HG02623 (cell line): ENCODE measurements at regions not wholly inside any gene's neighbourhood (a gene's known extent, or its start where the extent isn't known, plus 50 kb on each side); places are given as distances from the start of the nearest gene placed in this dataset.

ENCODE experiments used
- ATAC-seq: cut with Tn5 transposase; IDR thresholded peaks from one replicate; pipeline ENCODE4 v1.9.1; 2021; ENCODE audit warnings: moderate library complexity; ENCODE audit not compliant: unreplicated experiment

GRCh38 chr9:79120941-79121340 lies 450.8 kb upstream of the TLE4 start:
- no peak for ATAC-seq

DNA sequence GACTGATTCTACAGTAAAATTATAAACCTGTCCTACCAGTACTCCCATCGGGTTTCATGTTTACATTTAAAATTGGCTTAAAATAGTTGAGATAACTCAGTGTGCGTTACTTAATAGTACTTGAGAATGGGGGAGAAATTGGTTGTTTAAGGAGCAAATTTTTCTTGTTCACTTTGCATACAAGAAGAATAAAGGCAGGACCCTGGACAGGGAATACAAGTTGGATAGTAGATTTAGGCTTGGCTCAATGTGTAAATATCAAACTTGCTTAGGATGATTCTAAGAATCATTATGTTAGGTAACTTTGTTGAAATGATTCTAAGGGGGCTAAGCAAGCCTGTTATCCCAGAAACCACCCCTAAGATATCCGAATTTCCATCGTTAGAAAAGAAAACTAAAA lies 448.4 kb upstream of the TLE4 start:
- ATAC-seq = no peak

DNA sequence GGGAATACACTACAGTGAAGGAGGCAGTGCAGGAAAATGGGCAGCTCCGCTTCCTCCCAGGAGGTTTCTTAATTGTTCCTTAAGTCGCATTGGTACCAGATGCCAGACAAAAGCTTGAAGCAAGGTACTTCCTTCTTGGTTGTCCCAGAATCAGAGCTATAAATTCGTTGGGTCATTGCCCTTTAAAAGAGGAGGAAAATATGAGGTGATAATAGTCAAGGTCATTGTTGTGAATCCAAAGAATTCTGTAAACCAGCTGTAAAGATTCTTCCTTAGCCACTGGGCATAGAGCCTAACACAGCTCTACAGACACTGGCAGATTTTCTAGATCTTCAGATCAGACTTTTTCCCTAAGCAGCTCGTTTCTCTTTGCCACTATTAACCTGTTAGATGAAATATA lies 444.1 kb upstream of the TLE4 start:
- ATAC-seq = no peak

GRCh38 chr9:79129865-79130480 lies 441.8 kb upstream of the TLE4 start:
- no peak for ATAC-seq

DNA sequence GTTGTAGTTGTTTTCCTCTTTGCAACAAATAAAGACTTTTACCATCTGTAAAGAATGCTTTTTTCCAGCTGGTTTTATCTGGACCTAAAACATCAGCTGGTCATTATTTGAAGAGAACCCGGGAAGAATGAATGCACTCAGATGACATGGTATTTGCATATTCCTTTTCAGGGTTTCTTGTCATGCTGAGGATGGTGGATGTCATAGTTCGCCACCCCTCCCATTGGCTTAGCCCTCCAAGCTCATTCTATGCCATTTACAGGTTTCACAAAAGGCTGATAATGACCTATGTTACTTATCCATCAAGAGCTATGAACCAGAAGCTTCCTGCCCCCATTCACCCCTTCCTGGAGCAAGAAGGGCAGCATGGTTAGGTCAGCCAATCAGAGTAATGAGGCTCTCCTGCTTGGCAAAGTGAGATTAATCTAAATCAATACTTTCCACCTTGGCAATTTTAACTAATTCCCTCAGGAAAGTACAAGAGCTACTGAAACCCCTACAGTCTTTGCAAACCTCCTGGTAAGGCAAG lies 440.5 kb upstream of the TLE4 start:
- no peak for ATAC-seq

- no peak for ATAC-seq
Observed at GRCh38 chr9:79131824-79132377, 439.9 kb upstream of the TLE4 start.

DNA sequence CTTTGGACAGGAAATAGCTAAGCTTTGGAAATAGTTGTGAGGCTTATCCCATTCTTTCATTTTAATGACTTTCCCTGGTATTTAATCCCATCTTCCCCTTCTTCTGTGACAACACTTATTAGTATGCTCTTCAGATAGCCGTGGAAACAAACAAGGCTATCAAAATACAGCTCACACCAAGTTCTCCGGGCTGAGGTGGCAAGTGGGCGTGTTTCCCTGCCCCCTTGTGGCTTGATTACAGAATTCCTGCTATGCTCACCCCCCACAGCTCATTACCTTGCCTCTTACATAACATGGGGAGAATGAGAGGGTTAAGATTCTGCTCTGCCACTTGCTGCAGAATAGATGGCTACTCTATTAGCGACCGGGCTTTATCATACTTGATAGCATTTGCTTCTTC lies 437.1 kb upstream of the TLE4 start:
- ATAC-seq = no peak

GRCh38 chr9:79135681-79136415 lies 435.9 kb upstream of the TLE4 start:
- no peak for ATAC-seq

GRCh38 chr9:79140751-79141150 lies 431.0 kb upstream of the TLE4 start:
- ATAC-seq = no peak

GRCh38 chr9:79143211-79143610 lies 428.6 kb upstream of the TLE4 start:
- no peak for ATAC-seq

- no peak for ATAC-seq
Observed at GRCh38 chr9:79145442-79145841, 426.3 kb upstream of the TLE4 start.

DNA sequence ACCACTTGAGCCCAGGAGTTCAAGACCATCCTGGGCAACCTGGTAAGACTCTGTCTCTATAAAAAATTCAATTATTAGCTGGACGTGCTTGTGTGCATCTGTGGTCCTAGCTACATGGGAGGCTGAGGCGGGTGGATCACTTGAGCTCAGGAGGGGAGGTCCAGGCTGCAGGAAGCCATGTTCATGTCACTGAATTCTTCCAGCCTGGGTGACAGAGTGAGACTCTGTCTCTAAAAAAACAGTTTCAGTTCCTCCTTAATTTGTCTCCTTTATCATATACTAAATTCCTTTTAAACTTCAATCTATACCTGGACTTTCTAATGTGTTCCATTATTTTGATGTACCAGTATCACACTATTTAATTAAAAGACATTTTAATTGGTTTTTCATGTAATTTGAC lies 422.2 kb upstream of the TLE4 start:
- ATAC-seq = no peak

DNA sequence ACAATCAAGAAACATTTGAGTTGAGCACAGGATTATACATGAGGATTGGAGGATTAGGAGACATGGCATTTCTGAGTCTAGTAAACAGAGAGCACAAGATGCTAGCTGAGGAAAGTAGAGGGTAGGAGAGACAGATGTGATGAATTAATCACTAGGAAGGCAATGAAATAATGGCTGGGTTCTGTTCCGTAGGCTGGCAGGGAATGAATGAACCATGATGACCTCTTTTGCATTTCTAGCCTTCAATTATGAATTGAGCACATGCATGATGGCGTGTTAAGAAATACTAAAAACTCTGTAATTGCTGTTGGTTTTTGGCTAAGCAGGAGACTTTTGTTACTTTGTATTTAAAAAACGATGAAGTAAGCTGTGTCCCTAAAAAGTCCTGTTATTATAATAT lies 420.0 kb upstream of the TLE4 start:
- ATAC-seq = no peak

DNA sequence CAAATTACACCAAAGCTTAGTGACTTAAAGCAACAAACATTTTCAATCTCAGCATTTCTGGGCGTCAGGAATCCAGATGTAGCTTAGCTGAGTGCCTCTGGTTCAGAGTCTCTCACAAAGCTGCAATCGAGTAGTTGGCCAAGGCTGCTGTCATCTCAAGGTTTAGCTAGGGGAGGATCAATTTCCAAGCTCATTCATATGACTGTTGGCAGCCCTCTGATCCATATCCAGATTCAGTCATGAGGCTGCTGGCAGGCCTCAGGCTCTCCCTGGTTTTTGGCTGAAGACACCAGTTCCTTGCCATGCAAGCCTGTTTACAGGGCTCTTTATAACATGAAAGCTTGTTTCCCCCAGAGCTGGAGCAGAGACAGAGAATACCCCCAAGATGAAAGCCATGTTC lies 419.5 kb upstream of the TLE4 start:
- no peak for ATAC-seq

DNA sequence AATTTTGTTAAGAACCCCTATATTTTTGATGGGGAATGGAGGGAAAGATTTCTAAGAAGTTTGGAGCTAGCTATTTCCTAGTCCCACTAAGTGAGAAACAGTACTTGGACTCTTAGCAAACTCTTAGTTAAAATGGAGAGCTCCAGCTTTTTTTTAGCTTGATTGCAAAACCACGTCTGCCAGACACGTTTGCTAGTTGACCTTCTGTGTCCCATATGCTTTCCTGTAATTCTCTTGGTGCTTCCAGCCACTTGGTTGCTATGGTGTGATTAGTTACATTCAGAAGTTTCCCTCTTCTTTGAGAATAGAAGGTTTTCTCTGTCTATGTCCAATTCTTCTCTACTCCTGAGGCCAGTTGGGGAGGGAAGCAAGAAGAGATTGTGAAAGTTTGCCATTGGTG lies 417.0 kb upstream of the TLE4 start:
- ATAC-seq = no peak

DNA sequence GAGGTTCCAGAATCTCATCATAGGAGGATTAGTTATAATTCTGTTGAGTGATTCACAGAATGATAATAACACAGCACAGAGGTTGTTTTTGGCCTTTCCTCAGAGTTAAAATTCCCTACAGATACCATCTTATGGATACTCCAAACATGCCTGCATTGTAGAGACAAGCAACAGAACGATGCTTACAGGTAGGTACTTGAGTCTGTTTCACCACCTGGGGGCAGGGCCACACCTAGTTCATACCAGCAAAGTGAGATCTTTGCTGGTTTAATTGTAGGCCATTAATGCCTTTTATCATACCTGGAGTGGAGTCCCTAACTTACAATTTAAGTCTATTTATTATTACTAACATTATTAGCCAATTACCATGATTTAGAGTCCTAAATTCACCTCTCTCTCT lies 416.5 kb upstream of the TLE4 start:
- no peak for ATAC-seq

- no peak for ATAC-seq
Observed at GRCh38 chr9:79163544-79163943, 408.2 kb upstream of the TLE4 start.

DNA sequence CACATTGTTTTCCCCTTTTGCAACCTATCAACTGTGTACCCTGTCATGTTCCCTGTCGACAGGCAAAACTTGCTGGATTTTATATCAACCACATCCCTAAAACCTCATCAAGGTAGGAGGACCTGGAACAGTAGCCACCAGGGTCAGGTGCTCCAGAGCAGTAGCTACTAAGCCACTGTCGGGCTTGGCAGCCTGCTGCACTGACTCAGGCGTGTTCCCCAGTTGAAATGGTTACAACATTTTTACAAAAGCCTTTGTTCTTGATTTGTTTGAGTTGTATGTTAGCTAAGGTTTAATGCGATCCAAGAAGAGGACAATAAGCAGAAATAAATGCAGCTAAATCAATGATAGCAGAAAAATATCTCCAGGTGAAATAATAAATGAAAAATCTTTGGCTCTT lies 407.4 kb upstream of the TLE4 start:
- no peak for ATAC-seq

DNA sequence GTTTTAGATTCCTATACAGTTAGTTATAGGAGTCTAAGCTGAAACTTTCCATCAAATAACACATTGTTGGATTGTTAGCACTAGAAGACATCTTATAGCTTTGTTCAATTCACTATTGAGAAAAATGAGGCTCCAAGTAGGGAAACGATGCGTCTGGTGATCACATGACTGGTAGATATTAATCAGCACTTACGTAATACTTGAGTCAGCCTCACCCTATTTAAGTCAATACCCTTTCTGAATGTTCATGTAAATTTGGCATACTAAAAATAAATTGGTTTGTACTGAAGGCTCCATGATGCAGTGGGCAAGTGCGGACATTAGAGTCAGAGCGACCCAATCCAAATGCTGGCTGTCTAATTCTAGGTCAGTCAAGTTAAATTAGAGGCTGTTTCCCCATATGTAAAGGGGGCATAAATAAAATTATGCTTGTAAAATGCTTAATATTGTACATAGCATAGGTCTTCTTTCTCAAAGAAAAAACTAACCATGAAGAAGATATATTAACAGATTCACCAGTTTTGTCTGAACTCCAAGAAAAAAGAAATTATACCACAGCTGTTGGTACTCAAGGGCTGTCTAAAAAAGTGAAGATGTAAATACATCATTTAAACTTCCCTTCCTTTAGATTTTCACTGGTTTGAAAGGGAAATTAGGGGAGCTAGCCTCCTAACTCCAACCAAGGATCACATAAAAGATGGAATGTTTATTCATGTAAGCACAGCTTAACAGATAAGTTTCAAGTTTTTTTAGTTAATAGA lies 406.6 kb upstream of the TLE4 start:
- ATAC-seq = no peak

DNA sequence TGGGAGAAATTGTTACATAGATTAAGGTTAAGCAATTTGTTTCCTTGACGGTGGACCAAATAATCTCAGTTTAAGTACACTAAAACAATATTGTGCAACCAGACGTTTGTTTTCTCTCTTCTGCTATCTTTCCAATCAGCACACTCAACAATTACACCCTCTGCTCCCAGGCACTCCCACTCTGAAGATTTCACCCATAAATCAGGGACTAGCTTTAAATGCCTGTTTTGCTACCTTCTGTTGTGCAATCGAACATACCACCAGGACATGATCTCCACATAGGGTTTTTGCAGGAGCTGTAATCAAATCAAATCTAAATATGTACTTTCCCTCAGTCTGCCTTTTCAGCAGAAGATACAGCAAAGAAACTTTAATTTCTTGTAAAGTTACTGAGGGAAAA lies 405.8 kb upstream of the TLE4 start:
- ATAC-seq = no peak

DNA sequence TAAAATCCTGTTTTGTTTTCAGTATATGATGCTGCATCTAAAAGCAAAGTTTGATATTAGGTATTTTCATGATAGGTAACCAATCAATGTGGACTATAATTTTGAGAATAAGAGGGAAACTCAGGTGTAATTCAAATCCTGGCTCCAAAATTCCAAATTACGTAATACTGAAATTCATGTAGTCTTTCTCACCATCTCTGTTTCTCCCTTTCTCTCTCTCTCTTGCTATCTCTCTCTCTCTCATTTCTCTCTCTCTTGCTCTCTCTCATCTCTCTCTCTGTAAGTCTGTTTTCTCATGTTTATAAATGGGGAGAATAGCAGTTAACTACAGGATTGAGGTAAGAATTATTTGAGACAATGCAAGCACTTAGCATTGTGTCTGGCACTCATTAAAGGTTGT lies 401.1 kb upstream of the TLE4 start:
- ATAC-seq = no peak

DNA sequence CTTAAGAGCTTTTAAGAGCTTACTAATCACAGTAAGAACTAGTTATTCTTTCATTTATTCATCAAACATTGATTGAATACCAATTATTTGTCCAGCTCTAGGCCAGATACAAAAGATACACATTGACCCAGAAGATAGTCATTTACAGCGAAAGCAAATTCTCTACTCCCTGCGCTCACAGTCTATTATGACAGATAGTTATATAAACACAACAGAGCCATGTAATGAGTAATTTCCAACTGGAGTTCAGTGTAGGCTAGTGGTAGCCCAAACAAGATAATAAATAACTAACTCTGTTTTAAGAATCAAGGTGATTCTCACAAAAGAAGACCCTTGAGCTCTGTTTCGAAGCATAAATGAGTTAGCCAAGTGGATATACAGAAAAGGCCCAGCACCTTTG lies 397.8 kb upstream of the TLE4 start:
- no peak for ATAC-seq
